CD4-positive, alpha-beta T cell (primary cell): ENCODE measurements at regions not wholly inside any gene's neighbourhood (a gene's known extent, or its start where the extent isn't known, plus 50 kb on each side); places are given as distances from the start of the nearest gene placed in this dataset.

Source experiments
- ATAC-seq: fragments of 200-7000 bp; cut with Tn5 transposase; one replicate; pipeline ENCODE4 v1.10.0; 2022; ENCODE audit warnings: mild to moderate bottlenecking; ENCODE audit not compliant: poor library complexity
- CTCF ChIA-PET: fragments of 350-600 bp; sonication (Branson Sonifier 250); formaldehyde crosslinking; loops from one replicate; lab custom pipeline; 2021; ENCODE audit warnings: antibody characterized with exemption, inconsistent platforms; lab: Charles Lee
- POLR2A ChIA-PET: fragments of 350-600 bp; sonication (Branson Sonifier 250); formaldehyde crosslinking; loops from one replicate; lab custom pipeline; 2021; ENCODE audit warnings: antibody characterized with exemption, inconsistent platforms; lab: Charles Lee
- DNase-seq, 14 experiments: peaks; one replicate each; pipeline ENCODE4 v3.0.0-alpha.2; 2013 to 2020; ENCODE audit warnings: mixed read lengths in 2 of 14
- H3K27ac ChIP-seq, 2 donors: one replicate each; pipeline versions ENCODE4 v1.5.1 to v1.7.0; 2013; ENCODE audit warnings: low read length in 2 of 2, low read depth in 1 of 2, mild to moderate bottlenecking in 1 of 2
- H3K27me3 ChIP-seq, 2 experiments: 1 replicate in 1 of 2; 2 replicates in 1 of 2; pipeline versions ENCODE4 v1.6.1 to v1.7.0; 2013; ENCODE audit warnings: low read length in 2 of 2, control low read depth in 1 of 2, mild to moderate bottlenecking in 1 of 2, moderate library complexity in 1 of 2; ENCODE audit not compliant: insufficient read depth in 2 of 2, control insufficient read depth in 1 of 2
- H3K36me3 ChIP-seq: one replicate; pipeline ENCODE4 v1.6.1; 2013; ENCODE audit warnings: low read length, control low read depth; ENCODE audit not compliant: insufficient read depth
- H3K4me1 ChIP-seq: one replicate; pipeline ENCODE4 v1.6.1; 2013; ENCODE audit warnings: low read length, control low read depth; ENCODE audit not compliant: insufficient read depth
- H3K4me3 ChIP-seq: one replicate; pipeline ENCODE4 v1.5.1; 2013; ENCODE audit warnings: mild to moderate bottlenecking, low read length, moderate library complexity
- H3K9me3 ChIP-seq, 2 experiments: 1 replicate in 1 of 2; 2 replicates in 1 of 2; pipeline versions ENCODE4 v1.6.1 to v1.7.0; 2013; ENCODE audit warnings: low read length in 2 of 2, mild to moderate bottlenecking in 2 of 2, control low read depth in 1 of 2, moderate library complexity in 1 of 2; ENCODE audit not compliant: control insufficient read depth in 1 of 2, insufficient read depth in 1 of 2
- H3K27ac Mint-ChIP-seq: one replicate; pipeline ENCODE4 v1.8.0; 2020; ENCODE audit warnings: mixed read lengths
- H3K27me3 Mint-ChIP-seq: one replicate; pipeline ENCODE4 v1.8.0; 2021; ENCODE audit warnings: mixed read lengths
- H3K36me3 Mint-ChIP-seq: one replicate; pipeline ENCODE4 v1.8.0; 2021; ENCODE audit warnings: low read depth, mixed read lengths
- H3K4me1 Mint-ChIP-seq: one replicate; pipeline ENCODE4 v1.8.0; 2021; ENCODE audit warnings: low read depth, mixed read lengths
- H3K4me3 Mint-ChIP-seq: one replicate; pipeline ENCODE4 v1.8.0; 2020; ENCODE audit warnings: mild to moderate bottlenecking, mixed read lengths
- H3K9me3 Mint-ChIP-seq: one replicate; pipeline ENCODE4 v1.8.0; 2020; ENCODE audit warnings: mixed read lengths
- intact Hi-C, 2 experiments: fragments of 100-400 bp; cut with DNase I in 1 of 2; cut with micrococcal nuclease in 1 of 2; formaldehyde crosslinking; loops; one replicate each; pipeline versions ENCODE4 v1.15.1 to v1.9.0; 2023 to 2025; cut with DNase I, micrococcal nuclease
- TF ChIP-seq, protein P1 (sequence below): fragments of 200-600 bp; IDR thresholded peaks from one replicate; pipeline ENCODE4 v1.8.0; 2022; ENCODE audit warnings: antibody characterized with exemption, mild to moderate bottlenecking

DNA sequence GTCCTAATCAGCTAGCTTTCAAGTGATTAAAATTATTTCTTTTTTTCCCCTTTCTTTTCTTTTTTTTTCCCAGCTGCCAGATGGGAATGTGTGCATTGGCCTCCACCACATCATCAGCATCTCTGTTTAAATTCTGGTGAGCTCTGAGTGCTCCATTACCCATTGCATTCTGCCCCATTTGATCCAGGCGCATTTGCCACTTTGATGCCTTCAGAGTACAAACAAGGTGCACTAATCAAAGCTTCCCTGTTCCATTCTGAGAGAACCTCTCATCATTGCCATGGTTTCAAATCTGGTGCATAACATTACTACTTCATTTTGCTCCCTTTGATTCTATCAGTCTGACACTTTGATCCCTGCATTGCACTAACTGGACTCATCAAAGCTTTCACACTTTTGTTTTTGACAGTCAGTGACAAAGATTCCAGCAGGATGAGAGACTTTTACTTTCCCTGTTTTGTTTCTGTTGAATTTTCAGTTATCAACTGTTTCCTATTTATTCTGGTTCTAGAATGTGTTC is 238.8 kb upstream of the PCDH10 start:
- Mint-ChIP-seq H3K27ac (no peak overlapping the region), H3K36me3 (no peaks in the 10 kb centered on the region), H3K4me1 (no peaks in the 10 kb centered on the region), H3K9me3 (peaks cover 4% of the 10 kb centered on the region), H3K4me3 (no peak overlapping the region), H3K27me3 (no peaks in the 10 kb centered on the region)
- TF ChIP-seq, protein P1, sequence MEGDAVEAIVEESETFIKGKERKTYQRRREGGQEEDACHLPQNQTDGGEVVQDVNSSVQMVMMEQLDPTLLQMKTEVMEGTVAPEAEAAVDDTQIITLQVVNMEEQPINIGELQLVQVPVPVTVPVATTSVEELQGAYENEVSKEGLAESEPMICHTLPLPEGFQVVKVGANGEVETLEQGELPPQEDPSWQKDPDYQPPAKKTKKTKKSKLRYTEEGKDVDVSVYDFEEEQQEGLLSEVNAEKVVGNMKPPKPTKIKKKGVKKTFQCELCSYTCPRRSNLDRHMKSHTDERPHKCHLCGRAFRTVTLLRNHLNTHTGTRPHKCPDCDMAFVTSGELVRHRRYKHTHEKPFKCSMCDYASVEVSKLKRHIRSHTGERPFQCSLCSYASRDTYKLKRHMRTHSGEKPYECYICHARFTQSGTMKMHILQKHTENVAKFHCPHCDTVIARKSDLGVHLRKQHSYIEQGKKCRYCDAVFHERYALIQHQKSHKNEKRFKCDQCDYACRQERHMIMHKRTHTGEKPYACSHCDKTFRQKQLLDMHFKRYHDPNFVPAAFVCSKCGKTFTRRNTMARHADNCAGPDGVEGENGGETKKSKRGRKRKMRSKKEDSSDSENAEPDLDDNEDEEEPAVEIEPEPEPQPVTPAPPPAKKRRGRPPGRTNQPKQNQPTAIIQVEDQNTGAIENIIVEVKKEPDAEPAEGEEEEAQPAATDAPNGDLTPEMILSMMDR, result no peak
- Histone ChIP-seq H3K4me3 (no peak overlapping the region), H3K9me3 (peaks cover 0 to 6% of the 10 kb centered on the region in 2 experiments), H3K27ac (no peak overlapping the region), H3K36me3 (no peaks in the 10 kb centered on the region), H3K27me3 (no peaks in the 10 kb centered on the region), H3K4me1 (no peaks in the 10 kb centered on the region)
- ChIA-PET POLR2A (no interaction called here), CTCF (no interaction called here)
- ATAC-seq (no peak), DNase-seq (no peak)
- intact Hi-C loops, result no loop called here

DNA sequence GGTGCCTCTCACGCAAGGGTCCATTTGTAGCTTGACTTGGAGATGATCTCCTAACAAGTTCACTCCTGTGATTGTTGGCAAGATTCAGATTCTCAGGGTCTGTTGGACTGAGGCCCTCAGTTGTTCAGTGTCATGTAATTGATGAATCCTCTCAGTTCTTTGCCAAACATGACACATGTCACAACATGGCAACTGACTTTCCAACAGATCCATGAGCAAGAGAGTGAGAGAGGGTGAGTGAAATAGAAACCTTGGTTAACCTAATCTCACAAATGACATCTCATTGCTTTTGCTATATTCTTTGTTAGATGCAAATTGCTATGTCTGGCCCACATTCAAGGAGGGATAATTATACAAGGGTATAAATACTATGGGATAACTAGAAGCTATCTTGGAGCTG is 231.0 kb upstream of the PCDH10 start:
- Histone ChIP-seq H3K36me3 (no peaks in the 10 kb centered on the region), H3K4me3 (no peak overlapping the region), H3K27me3 (no peaks in the 10 kb centered on the region), H3K9me3 (no peaks in the 10 kb centered on the region), H3K27ac (no peak overlapping the region), H3K4me1 (no peaks in the 10 kb centered on the region)
- H3K36me3 Mint-ChIP-seq, result no peaks in the 10 kb centered on the region
- TF ChIP-seq, protein P1, result no peak
- DNase-seq (no peak), ATAC-seq (no peak)
- H3K4me3 Mint-ChIP-seq, result no peak overlapping the region
- no peak overlapping the region for H3K27ac Mint-ChIP-seq
- ChIA-PET CTCF (no interaction called here), POLR2A (no interaction called here)
- H3K9me3 Mint-ChIP-seq, result no peaks in the 10 kb centered on the region
- intact Hi-C loops, result no loop called here
- H3K27me3 Mint-ChIP-seq, result no peaks in the 10 kb centered on the region
- no peaks in the 10 kb centered on the region for H3K4me1 Mint-ChIP-seq

DNA sequence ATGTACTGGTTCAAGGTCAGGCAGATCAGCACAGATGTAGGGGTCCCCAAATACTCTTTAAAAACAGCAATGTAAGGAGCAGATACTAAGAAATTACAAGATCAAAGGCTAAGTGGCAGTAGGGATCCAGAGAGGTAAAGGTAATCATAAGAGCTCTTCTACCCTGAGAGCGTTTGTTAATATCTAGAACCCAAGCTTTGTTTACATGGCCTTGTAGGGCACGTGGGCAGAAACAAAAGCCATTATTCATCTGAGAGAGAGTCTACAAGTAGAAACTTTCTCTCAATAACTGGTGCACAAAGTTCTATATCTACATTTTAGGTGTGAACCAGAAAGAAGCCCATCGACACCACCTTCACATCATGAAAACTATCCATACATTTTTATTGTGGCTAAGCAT is 225.6 kb upstream of the PCDH10 start:
- Histone ChIP-seq H3K4me1 (no peaks in the 10 kb centered on the region), H3K36me3 (no peaks in the 10 kb centered on the region), H3K9me3 (no peaks in the 10 kb centered on the region), H3K27ac (no peak overlapping the region), H3K4me3 (no peak overlapping the region), H3K27me3 (no peaks in the 10 kb centered on the region)
- Mint-ChIP-seq H3K27me3 (no peaks in the 10 kb centered on the region), H3K4me1 (no peaks in the 10 kb centered on the region), H3K27ac (no peak overlapping the region), H3K36me3 (no peaks in the 10 kb centered on the region), H3K9me3 (no peaks in the 10 kb centered on the region), H3K4me3 (no peak overlapping the region)
- POLR2A ChIA-PET, result no interaction called here
- intact Hi-C loops, result no loop called here
- TF ChIP-seq, protein P1, result no peak
- CTCF ChIA-PET, result no interaction called here
- ATAC-seq (no peak), DNase-seq (no peak)
